ENCODE measurements at regions not wholly inside any gene's neighbourhood (a gene's known extent, or its start where the extent isn't known, plus 50 kb on each side); places are given as distances from the start of the nearest gene placed in this dataset.

DNA sequence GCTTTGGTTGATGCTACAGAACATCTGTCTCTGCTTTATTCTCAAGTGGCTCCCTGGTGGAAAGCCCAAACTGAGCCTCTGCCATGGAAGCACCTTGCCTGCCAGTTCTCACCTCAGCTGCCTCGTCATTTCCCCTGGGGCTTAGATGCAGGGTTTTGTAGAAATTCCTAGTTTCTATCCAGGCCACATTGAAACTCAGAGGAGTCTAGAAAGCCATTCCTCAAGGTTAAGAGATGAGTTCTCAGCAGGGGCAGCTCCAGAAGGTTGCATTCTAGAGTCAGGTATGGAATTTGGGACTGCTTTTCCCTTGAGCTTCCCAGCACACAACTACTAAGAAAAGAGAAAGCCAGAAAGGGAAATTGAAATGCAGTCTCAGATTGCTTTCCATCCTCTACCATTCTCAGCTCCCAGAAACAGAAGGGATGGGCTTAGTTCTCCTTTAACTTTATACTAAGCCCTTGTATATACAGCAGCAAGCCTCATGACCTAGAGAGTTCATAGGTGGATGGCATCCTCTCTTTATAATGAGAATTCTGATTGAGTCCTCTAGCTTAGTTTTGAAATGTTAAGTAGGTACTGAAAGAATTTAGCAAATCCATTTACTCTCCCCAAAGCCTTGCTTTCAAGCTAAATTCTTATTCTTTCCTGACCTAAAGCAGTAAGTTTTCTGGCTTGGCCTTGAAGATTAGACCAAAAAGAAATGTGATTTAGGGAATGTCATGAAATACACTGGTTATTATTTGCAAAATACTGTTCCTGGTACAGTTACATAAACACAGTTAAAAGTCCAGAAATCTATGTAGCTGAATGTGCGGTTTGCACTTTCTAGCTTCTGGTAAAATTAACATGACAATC lies 66.0 kb upstream of the MEF2C start:
- ATAC-seq (no peak), DNase-seq (no peak)
- Histone ChIP-seq H3K36me3 (no peaks in the 10 kb centered on the region), H3K27ac (no peak overlapping the region), H3K9me3 (no peaks in the 10 kb centered on the region), H3K4me3 (no peak overlapping the region), H3K27me3 (no peaks in the 10 kb centered on the region), H3K4me1 (no peaks in the 10 kb centered on the region)
- TF ChIP-seq POLR2A (IDR thresholded peaks at IDR 0.05): no peak
- TF ChIP-seq, protein P1, sequence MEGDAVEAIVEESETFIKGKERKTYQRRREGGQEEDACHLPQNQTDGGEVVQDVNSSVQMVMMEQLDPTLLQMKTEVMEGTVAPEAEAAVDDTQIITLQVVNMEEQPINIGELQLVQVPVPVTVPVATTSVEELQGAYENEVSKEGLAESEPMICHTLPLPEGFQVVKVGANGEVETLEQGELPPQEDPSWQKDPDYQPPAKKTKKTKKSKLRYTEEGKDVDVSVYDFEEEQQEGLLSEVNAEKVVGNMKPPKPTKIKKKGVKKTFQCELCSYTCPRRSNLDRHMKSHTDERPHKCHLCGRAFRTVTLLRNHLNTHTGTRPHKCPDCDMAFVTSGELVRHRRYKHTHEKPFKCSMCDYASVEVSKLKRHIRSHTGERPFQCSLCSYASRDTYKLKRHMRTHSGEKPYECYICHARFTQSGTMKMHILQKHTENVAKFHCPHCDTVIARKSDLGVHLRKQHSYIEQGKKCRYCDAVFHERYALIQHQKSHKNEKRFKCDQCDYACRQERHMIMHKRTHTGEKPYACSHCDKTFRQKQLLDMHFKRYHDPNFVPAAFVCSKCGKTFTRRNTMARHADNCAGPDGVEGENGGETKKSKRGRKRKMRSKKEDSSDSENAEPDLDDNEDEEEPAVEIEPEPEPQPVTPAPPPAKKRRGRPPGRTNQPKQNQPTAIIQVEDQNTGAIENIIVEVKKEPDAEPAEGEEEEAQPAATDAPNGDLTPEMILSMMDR (IDR thresholded peaks at IDR 0.05): no peak
- WGBS (ENCODE audit: insufficient coverage, low coverage, low lambda C conversion rate, missing lambda C conversion rate): 74% methylated on average over 2 of the region's 2 CpGs
- intact Hi-C loops (cut with DNase I): no loop called here

DNA sequence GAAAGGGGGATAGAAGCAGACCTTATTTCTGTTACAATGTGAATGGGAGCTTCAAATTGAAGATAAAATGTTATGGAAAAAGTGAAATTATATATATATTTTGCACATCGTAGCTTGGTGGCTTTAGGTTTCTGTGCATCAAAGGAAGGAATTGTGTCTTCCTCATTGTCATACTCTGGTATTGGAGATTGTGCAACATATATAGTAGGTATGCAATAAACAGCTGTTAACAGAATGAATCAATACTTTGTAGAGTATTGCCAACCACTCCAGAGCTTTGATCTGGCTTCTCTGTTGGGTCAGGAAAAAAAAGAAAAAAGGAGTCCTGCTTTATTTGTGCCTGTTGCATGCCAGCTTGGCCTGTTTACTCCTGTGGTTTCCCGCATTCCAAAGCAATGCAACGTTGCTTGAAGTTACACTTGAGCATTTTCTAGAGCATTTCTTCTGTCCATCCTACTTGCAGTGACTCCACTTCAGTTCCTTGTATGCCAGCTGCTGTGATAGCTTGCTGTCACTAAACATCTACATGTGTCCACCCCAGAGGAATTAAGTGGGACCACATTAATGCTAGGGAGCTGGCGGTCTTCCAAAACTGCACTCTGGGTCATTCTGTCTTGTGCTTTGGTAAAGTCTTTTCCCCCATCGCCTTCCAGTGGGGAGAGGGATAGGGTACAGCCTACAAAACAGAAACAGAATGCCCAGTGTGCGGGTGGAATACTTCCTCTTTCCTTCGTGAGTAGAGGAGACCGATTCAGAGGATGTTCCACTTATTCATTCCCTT lies 62.0 kb upstream of the MEF2C start:
- 65% methylated on average over 8 of the region's 8 CpGs for WGBS (ENCODE audit: insufficient coverage, low coverage, low lambda C conversion rate, missing lambda C conversion rate)

DNA sequence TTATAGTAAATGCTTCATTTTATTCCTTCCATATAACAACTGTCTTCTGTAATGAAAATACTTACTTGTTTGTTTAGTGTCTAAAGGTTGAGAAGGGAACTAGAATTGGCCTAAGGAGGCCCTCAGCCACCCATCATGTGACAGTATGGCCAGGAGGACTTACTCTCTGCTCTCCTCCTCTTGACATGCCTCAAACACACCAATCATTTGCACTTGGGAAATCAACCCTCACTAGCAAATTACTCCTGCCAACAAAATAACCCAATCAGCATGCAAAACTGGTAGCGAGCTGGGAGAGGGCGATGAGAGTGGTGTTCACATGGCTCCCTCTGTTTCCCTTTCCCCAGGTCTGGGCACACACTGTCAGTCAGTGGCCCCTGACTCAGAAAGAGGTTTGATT lies 58.6 kb upstream of the MEF2C start:
- Histone ChIP-seq H3K27me3 (no peaks in the 10 kb centered on the region), H3K27ac (no peak overlapping the region), H3K9me3 (no peaks in the 10 kb centered on the region), H3K4me3 (no peak overlapping the region), H3K36me3 (no peaks in the 10 kb centered on the region), H3K4me1 (no peaks in the 10 kb centered on the region)
- intact Hi-C loops (cut with DNase I): no loop called here
- no peak for DNase-seq
- peak in 1 of 4 donors; percentile 23 for ATAC-seq
- 100% methylated on average over 2 of the region's 2 CpGs for WGBS (ENCODE audit: insufficient coverage, low coverage, low lambda C conversion rate, missing lambda C conversion rate)
- TF ChIP-seq, protein P1 (IDR thresholded peaks at IDR 0.05): no peak
- TF ChIP-seq POLR2A (IDR thresholded peaks at IDR 0.05): no peak

More for the DNA sequence above, 62.0 kb upstream of the MEF2C start:
- no peaks in the 10 kb centered on the region for H3K36me3 ChIP-seq
- H3K27me3 ChIP-seq: no peaks in the 10 kb centered on the region
- intact Hi-C loops (cut with DNase I): no loop called here
- DNase-seq (no peak), ATAC-seq (no peak)
- H3K27ac ChIP-seq: no peak overlapping the region
- no peak overlapping the region for H3K4me3 ChIP-seq
- no peaks in the 10 kb centered on the region for H3K9me3 ChIP-seq
- no peaks in the 10 kb centered on the region for H3K4me1 ChIP-seq
- no peak for TF ChIP-seq POLR2A (IDR thresholded peaks at IDR 0.05)
- TF ChIP-seq, protein P1 (IDR thresholded peaks at IDR 0.05): no peak

DNA sequence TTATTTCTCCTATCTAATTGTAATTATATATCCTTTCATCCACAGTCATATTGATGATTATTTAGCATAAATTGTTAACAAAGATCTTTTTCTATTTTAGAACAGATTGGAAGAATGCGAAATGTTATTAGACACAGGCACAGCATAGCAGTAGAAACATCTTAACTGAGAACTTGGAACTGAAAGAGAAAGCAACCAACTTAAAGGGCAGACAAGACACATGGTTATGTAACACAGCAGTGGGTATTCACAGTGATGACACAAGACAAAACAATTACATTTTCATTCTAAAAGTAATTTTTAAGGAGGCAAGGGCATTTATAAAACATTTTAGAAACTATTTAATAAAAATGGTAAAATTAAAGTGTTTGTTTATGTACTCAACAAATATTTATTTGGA lies 57.7 kb upstream of the MEF2C start:
- DNase-seq (no peak), ATAC-seq (peak in 2 of 4 donors; percentile 35 to 58)
- no peak overlapping the region for H3K4me3 ChIP-seq
- no peaks in the 10 kb centered on the region for H3K36me3 ChIP-seq
- no peak for TF ChIP-seq POLR2A (IDR thresholded peaks at IDR 0.05)
- TF ChIP-seq, protein P1 (IDR thresholded peaks at IDR 0.05): no peak
- no peaks in the 10 kb centered on the region for H3K27me3 ChIP-seq
- intact Hi-C loops (cut with DNase I): no loop called here
- 63% methylated on average over 1 of the region's 1 CpG for WGBS (ENCODE audit: insufficient coverage, low coverage, low lambda C conversion rate, missing lambda C conversion rate)
- H3K9me3 ChIP-seq: no peaks in the 10 kb centered on the region
- no peaks in the 10 kb centered on the region for H3K4me1 ChIP-seq
- no peak overlapping the region for H3K27ac ChIP-seq
